Psoas muscle (tissue), 7 donors: ENCODE measurements at regions not wholly inside any gene's neighbourhood (a gene's known extent, or its start where the extent isn't known, plus 50 kb on each side); places are given as distances from the start of the nearest gene placed in this dataset.

ENCODE experiments used
- ATAC-seq, 4 donors: fragments of 200-7000 bp; cut with Tn5 transposase; one replicate each; pipeline ENCODE4 v1.9.1; 2020; ENCODE audit warnings: moderate library complexity in 3 of 4, mild to moderate bottlenecking in 2 of 4
- DNase-seq, 2 donors: peaks; one replicate each; pipeline ENCODE4 v3.0.0-alpha.2; 2020
- H3K27ac ChIP-seq: fragments of 200-600 bp; one replicate; pipeline ENCODE4 v1.8.0; 2022
- H3K27me3 ChIP-seq, 3 donors: fragments of 200-600 bp in 1 of 3; one replicate each; pipeline versions ENCODE4 v1.6.1 to v1.8.0; 2013 to 2022; ENCODE audit warnings: low read length in 2 of 3, mild to moderate bottlenecking in 2 of 3, moderate library complexity in 1 of 3; ENCODE audit not compliant: insufficient read depth in 3 of 3
- H3K36me3 ChIP-seq, 2 donors: fragments of 200-600 bp in 1 of 2; one replicate each; pipeline versions ENCODE4 v1.6.1 to v1.8.0; 2013 to 2022; ENCODE audit warnings: low read depth in 1 of 2, mild to moderate bottlenecking in 1 of 2, moderate library complexity in 1 of 2; ENCODE audit not compliant: insufficient read depth in 1 of 2
- H3K4me1 ChIP-seq: fragments of 200-600 bp; one replicate; pipeline ENCODE4 v1.8.0; 2022
- H3K4me3 ChIP-seq: fragments of 200-600 bp; one replicate; pipeline ENCODE4 v1.8.0; 2022; ENCODE audit warnings: mild to moderate bottlenecking
- H3K9me3 ChIP-seq: fragments of 200-600 bp; one replicate; pipeline ENCODE4 v1.8.0; 2022
- WGBS, 3 donors: extraction: QIAGEN DNeasy Blood & Tissue Kit; methylation state at CpG; one replicate each; pipeline versions ENCODE4 v1.1.6 to v1.1.7; 2013; 5-methylcytosine and 5-hydroxymethylcytosine counted together
- intact Hi-C, 2 donors: fragments of 100-400 bp; cut with DNase I; formaldehyde crosslinking; loops; one replicate each; pipeline versions ENCODE4 v1.11.0 to v1.14.2; 2022
- TF ChIP-seq, protein P1 (sequence below): fragments of 200-600 bp; IDR thresholded peaks from one replicate; pipeline ENCODE4 v1.8.0; 2022; ENCODE audit warnings: antibody characterized with exemption
- donor health status: healthy with polysubstance abuse.
- donor health status: DM: no; HTN: no; CAD: no; lungs with moderate emphysema.
- donor health status: Bipolar disorder and iron deficiency.
- donor health status: healthy.
- donor health status: DM: yes; HTN: yes; CAD: no.
- donor health status: DM: no; HTN: no; CAD: no.
- donor health status: DM: yes; HTN: yes; CAD: no.

DNA sequence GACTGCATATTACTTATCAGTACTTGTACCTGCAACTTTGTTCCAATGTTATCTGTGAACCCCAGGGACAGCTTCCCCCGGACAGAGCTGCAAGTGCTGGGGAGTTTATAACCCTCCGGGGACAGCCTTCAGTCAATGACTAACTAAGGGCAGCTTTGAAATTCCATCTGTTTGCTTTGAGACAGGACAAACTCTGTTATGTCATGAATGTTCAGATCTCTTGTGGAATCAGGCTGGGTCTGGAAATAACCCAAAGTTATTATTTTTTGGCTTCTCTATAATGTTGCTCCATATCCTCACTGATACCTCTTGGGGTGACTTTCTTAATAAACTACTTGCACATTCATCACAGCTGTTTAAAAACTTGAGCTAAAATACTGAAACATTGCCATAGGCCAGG is 617.5 kb upstream of the TLE4 start:
- no peak for ATAC-seq
- Histone ChIP-seq H3K4me1 (no peaks in the 10 kb centered on the region), H3K27ac (no peak overlapping the region), H3K4me3 (no peak overlapping the region), H3K9me3 (peaks cover 7% of the 10 kb centered on the region), H3K27me3 (no peaks in the 10 kb centered on the region), H3K36me3 (no peaks in the 10 kb centered on the region)
- 26 to 39% (median 31%) methylated on average over 2 of the region's 2 CpGs for WGBS, 3 donors
- TF ChIP-seq, protein P1, sequence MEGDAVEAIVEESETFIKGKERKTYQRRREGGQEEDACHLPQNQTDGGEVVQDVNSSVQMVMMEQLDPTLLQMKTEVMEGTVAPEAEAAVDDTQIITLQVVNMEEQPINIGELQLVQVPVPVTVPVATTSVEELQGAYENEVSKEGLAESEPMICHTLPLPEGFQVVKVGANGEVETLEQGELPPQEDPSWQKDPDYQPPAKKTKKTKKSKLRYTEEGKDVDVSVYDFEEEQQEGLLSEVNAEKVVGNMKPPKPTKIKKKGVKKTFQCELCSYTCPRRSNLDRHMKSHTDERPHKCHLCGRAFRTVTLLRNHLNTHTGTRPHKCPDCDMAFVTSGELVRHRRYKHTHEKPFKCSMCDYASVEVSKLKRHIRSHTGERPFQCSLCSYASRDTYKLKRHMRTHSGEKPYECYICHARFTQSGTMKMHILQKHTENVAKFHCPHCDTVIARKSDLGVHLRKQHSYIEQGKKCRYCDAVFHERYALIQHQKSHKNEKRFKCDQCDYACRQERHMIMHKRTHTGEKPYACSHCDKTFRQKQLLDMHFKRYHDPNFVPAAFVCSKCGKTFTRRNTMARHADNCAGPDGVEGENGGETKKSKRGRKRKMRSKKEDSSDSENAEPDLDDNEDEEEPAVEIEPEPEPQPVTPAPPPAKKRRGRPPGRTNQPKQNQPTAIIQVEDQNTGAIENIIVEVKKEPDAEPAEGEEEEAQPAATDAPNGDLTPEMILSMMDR, result no peak
- intact Hi-C loops, result no loop called here
- DNase-seq, result no peak

DNA sequence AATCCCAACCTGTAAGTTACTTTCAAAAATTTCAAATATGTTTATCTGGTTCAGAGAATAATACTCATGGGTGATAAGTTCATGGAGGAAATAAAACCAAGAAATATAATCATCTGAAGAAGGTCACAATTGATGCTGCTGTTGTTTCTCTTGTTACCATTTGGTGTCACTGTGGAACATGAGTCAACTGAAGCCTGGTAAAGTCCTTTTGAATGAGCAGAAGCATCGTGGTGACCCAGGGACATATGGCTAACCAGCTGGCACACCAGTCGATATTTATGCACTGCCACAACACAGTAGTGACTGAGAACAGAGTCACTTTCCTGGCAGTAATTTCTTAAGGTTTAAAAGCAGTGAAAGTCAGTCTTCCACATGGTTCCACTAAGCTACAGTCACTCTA is 612.9 kb upstream of the TLE4 start:
- H3K36me3 ChIP-seq, result no peaks in the 10 kb centered on the region
- H3K27me3 ChIP-seq, result no peaks in the 10 kb centered on the region
- peaks cover 7% of the 10 kb centered on the region for H3K9me3 ChIP-seq
- no peaks in the 10 kb centered on the region for H3K4me1 ChIP-seq
- H3K27ac ChIP-seq, result no peak overlapping the region
- 50 to 62% (median 61%) methylated on average over 2 of the region's 2 CpGs for whole genome bisulfite sequencing, 3 donors
- H3K4me3 ChIP-seq, result no peak overlapping the region
- TF ChIP-seq, protein P1, result no peak
- ATAC-seq (no peak), DNase-seq (no peak)
- intact Hi-C loops, result no loop called here

DNA sequence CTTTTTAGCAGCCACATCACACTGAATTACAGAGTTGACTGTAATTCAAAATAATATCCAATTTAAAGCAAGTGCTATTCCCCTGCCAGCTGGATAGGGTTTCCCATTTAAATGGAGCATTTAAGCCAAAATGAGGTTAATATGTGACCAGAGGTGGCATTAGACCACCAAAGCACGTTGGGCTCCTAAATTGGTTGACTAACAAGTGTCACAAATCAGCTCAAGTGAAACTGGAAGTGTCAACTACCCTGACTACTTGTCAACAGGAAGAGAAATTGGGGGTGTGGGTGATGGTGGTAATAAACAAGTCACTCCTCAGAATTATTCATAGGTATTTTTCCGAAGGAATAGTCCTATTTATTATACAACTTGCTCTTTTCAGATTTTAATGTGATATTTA is 609.6 kb upstream of the TLE4 start:
- ATAC-seq, result no peak
- no peaks in the 10 kb centered on the region for H3K36me3 ChIP-seq
- no peak overlapping the region for H3K27ac ChIP-seq
- WGBS, 3 donors, result 38 to 48% (median 44%) methylated on average over 2 of the region's 2 CpGs
- H3K9me3 ChIP-seq, result peaks cover 7% of the 10 kb centered on the region
- intact Hi-C loops, result no loop called here
- H3K27me3 ChIP-seq, result no peaks in the 10 kb centered on the region
- TF ChIP-seq, protein P1, result no peak
- no peaks in the 10 kb centered on the region for H3K4me1 ChIP-seq
- no peak for DNase-seq
- H3K4me3 ChIP-seq, result no peak overlapping the region

DNA sequence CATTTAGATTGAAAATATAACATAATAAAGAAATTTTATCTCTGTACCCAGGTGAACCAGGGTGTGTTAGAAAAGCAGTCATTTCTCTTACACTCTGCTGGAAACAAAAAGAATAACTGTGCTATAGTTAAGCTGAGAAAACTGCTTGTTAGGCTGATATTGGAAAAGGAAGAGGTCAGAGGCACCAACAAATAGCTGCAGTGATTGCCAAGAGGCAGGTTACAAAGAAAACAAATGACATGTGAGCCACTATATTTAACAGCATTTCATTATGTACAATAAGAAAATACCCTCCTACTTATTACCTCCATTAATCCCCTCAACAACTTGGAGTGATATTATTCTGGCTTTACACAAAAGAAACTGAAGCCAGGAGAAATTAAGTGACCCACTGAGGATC is 607.9 kb upstream of the TLE4 start:
- Histone ChIP-seq H3K4me3 (no peak overlapping the region), H3K36me3 (no peaks in the 10 kb centered on the region), H3K27ac (no peak overlapping the region), H3K9me3 (peaks cover under 1% of the 10 kb centered on the region), H3K27me3 (no peaks in the 10 kb centered on the region), H3K4me1 (no peaks in the 10 kb centered on the region)
- TF ChIP-seq, protein P1, result no peak
- no peak for ATAC-seq
- no peak for DNase-seq
- intact Hi-C loops, result no loop called here

DNA sequence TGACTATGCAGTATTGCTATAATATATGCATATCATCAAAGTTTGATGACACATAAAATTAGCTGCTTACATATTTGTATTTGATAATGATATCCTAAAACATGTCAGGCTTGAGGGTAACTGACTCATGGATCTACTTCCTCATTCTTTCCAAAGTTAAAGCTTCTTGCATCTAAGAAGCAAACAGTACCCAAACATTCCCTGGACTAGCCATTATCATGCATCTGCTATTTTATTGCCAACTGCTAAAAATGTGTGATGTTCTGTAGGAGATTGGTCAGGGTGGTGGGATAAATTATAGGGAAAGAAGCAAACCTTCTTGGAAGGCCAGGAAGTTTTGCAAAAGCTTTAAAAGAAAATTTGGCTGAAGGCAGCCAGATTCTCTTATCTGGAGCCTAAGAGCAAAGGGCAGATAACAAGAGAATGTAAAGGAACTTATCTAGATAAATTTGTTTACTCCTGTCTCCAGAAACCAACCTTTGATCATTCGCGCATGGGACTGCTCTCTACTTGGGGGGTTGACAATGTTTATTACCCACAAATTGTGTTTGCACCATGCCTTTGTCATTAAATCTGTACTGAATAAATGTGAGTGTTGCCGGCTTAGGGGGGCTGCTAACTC is 604.1 kb upstream of the TLE4 start:
- TF ChIP-seq, protein P1, result no peak
- intact Hi-C loops, result no loop called here
- Histone ChIP-seq H3K4me1 (no peaks in the 10 kb centered on the region), H3K27me3 (no peaks in the 10 kb centered on the region), H3K27ac (no peak overlapping the region), H3K4me3 (no peak overlapping the region), H3K36me3 (no peaks in the 10 kb centered on the region), H3K9me3 (no peaks in the 10 kb centered on the region)
- 95 to 97% (median 96%) methylated on average over 3 of the region's 3 CpGs for WGBS, 3 donors
- ATAC-seq, result no peak
- DNase-seq, result no peak
